GM23338 (cell line): ENCODE measurements at regions not wholly inside any gene's neighbourhood (a gene's known extent, or its start where the extent isn't known, plus 50 kb on each side); places are given as distances from the start of the nearest gene placed in this dataset.

Experiments used
- CREB1 ChIP-seq: fragments of 250-450 bp; sonication (Bioruptor Pico); IDR thresholded peaks from 2 replicates; pipeline ENCODE4 v1.5.0; 2020; ENCODE audit warnings: low read depth, mild to moderate bottlenecking, moderate library complexity
- EZH2 ChIP-seq: fragments of 200-600 bp; sonication (generic); IDR thresholded peaks from one replicate; pipeline ENCODE4 v1.8.0; 2017; ENCODE audit warnings: antibody characterized with exemption, mild to moderate bottlenecking, low read depth; ENCODE audit not compliant: unreplicated experiment
- EZH2phosphoT487 ChIP-seq: fragments of 200-600 bp; sonication (generic); IDR thresholded peaks from one replicate; pipeline ENCODE4 v1.8.1; 2018; ENCODE audit warnings: antibody characterized with exemption; ENCODE audit not compliant: unreplicated experiment
- JUNB ChIP-seq: IDR thresholded peaks from one replicate; pipeline ENCODE4 v1.6.1; 2016; ENCODE audit warnings: antibody characterized with exemption; ENCODE audit not compliant: unreplicated experiment
- NANOG ChIP-seq: IDR thresholded peaks from 2 replicates; pipeline ENCODE4 v1.6.1; 2016; ENCODE audit warnings: antibody characterized with exemption, borderline replicate concordance
- POLR2AphosphoS5 ChIP-seq: IDR thresholded peaks from 2 replicates; pipeline ENCODE4 v1.6.1; 2016; ENCODE audit warnings: antibody characterized with exemption, low read depth
- STAT1 ChIP-seq: IDR thresholded peaks from one replicate; pipeline ENCODE4 v1.6.1; 2016; ENCODE audit warnings: antibody characterized with exemption; ENCODE audit not compliant: unreplicated experiment
- ZNF114 ChIP-seq: fragments of 250-450 bp; sonication (Bioruptor Pico); IDR thresholded peaks from 2 replicates; pipeline ENCODE4 v1.5.0; 2020; ENCODE audit warnings: mild to moderate bottlenecking, moderate library complexity
- ZNF331 ChIP-seq: fragments of 250-450 bp; sonication (Bioruptor Pico); IDR thresholded peaks from 2 replicates; pipeline ENCODE4 v1.5.0; 2020; ENCODE audit warnings: low read depth, mild to moderate bottlenecking, moderate library complexity
- TF ChIP-seq, protein P1 (sequence below), 2 experiments: fragments of 200-600 bp in 1 of 2; sonication (generic) in 1 of 2; conservative IDR thresholded peaks; 2 replicates each; pipeline versions ENCODE4 v1.5.1 to v1.6.1; 2016 to 2017; ENCODE audit warnings: antibody characterized with exemption in 2 of 2, low read depth in 2 of 2, mild to moderate bottlenecking in 2 of 2, moderate library complexity in 1 of 2
- TF ChIP-seq, protein P2 (sequence below): IDR thresholded peaks from one replicate; pipeline ENCODE4 v1.6.1; 2018; ENCODE audit warnings: antibody characterized with exemption; ENCODE audit not compliant: unreplicated experiment
- TF ChIP-seq, protein P3 (sequence below): IDR thresholded peaks from 2 replicates; pipeline ENCODE4 v1.6.1; 2016; ENCODE audit warnings: antibody characterized with exemption

DNA sequence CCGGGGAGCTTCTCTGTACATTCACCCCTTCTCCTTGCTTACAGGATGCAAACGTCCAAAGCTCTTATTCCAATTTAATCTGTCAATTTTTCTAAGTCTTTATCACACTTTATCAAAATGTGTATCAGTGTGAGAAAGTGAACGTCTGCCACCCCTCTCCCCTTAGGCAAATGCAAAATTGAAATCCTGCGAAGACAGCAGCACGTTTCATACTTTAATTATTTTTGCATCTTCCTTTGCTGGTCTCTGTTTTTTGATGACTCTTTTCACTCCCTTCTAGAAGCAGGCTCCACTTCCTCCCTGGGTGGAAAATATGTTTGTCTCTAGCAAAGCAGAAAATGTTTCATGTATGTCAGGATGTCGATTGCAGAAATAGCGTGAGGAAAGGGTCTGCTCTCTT lies 576.5 kb upstream of the BRINP1 start:
- TF ChIP-seq, protein P1, sequence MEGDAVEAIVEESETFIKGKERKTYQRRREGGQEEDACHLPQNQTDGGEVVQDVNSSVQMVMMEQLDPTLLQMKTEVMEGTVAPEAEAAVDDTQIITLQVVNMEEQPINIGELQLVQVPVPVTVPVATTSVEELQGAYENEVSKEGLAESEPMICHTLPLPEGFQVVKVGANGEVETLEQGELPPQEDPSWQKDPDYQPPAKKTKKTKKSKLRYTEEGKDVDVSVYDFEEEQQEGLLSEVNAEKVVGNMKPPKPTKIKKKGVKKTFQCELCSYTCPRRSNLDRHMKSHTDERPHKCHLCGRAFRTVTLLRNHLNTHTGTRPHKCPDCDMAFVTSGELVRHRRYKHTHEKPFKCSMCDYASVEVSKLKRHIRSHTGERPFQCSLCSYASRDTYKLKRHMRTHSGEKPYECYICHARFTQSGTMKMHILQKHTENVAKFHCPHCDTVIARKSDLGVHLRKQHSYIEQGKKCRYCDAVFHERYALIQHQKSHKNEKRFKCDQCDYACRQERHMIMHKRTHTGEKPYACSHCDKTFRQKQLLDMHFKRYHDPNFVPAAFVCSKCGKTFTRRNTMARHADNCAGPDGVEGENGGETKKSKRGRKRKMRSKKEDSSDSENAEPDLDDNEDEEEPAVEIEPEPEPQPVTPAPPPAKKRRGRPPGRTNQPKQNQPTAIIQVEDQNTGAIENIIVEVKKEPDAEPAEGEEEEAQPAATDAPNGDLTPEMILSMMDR (conservative IDR thresholded peaks at IDR 0.05; ENCODE audit: low read depth in 2 of 2) = no peak
- TF ChIP-seq EZH2 (no peak), ZNF114 (CRISPR knock-in tag) (no peak), POLR2AphosphoS5 (no peak), JUNB (no peak), EZH2phosphoT487 (no peak), STAT1 (no peak), ZNF331 (CRISPR knock-in tag) (no peak), CREB1 (CRISPR knock-in tag) (no peak), NANOG (no peak)
- TF ChIP-seq, protein P2, sequence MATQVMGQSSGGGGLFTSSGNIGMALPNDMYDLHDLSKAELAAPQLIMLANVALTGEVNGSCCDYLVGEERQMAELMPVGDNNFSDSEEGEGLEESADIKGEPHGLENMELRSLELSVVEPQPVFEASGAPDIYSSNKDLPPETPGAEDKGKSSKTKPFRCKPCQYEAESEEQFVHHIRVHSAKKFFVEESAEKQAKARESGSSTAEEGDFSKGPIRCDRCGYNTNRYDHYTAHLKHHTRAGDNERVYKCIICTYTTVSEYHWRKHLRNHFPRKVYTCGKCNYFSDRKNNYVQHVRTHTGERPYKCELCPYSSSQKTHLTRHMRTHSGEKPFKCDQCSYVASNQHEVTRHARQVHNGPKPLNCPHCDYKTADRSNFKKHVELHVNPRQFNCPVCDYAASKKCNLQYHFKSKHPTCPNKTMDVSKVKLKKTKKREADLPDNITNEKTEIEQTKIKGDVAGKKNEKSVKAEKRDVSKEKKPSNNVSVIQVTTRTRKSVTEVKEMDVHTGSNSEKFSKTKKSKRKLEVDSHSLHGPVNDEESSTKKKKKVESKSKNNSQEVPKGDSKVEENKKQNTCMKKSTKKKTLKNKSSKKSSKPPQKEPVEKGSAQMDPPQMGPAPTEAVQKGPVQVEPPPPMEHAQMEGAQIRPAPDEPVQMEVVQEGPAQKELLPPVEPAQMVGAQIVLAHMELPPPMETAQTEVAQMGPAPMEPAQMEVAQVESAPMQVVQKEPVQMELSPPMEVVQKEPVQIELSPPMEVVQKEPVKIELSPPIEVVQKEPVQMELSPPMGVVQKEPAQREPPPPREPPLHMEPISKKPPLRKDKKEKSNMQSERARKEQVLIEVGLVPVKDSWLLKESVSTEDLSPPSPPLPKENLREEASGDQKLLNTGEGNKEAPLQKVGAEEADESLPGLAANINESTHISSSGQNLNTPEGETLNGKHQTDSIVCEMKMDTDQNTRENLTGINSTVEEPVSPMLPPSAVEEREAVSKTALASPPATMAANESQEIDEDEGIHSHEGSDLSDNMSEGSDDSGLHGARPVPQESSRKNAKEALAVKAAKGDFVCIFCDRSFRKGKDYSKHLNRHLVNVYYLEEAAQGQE = no peak
- TF ChIP-seq, protein P3, sequence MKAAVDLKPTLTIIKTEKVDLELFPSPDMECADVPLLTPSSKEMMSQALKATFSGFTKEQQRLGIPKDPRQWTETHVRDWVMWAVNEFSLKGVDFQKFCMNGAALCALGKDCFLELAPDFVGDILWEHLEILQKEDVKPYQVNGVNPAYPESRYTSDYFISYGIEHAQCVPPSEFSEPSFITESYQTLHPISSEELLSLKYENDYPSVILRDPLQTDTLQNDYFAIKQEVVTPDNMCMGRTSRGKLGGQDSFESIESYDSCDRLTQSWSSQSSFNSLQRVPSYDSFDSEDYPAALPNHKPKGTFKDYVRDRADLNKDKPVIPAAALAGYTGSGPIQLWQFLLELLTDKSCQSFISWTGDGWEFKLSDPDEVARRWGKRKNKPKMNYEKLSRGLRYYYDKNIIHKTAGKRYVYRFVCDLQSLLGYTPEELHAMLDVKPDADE = no peak
